Activated CD4-positive, alpha-beta T cell treated with anti-CD3 and anti-CD28 coated beads, Interleukin-2, Interleukin-4, amounts not matched to agents 100 ng/mL and 50 ng/mL, durations not matched to agents 16 hours and 8 hours (primary cell): ENCODE measurements at regions not wholly inside any gene's neighbourhood (a gene's known extent, or its start where the extent isn't known, plus 50 kb on each side); places are given as distances from the start of the nearest gene placed in this dataset.
"Not testable (repeated sequence)": the region's sequence is repeated elsewhere in the genome, so short reads cannot be mapped to it uniquely, and the experiment has no call there.

Experiments used
- DNase-seq: peaks from one replicate; pipeline ENCODE4 v3.0.0-alpha.2; 2020; ENCODE audit warnings: low spot score

- no peak for DNase-seq
Observed at GRCh38 chr12:72723732-72724131, 451.6 kb downstream of the TRHDE start.

DNA sequence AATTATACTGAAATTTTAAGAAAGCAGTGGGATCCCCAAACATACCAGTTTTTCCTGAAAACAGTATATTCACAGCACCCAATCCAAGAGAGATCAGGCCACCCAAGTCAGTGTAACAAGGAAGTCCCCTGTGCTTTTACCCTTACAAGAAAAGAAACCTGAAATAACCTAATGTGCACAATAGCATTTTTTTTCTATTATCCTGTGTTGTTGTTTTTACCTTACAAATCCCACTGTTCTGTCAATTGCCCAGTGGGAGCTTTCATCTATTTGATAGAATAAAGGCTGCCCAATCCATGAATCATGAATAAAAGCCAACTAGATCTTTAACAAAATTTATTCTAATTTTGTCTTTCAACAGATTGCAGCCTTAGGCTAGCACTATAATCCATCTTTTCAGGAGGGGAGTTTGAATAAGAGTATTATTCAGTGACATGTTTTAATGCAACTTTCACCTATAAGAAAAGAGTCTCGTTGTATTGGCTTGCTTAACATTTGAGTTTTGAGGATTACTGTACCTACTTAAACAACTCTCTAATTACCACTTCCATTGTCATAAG, 457.4 kb downstream of the TRHDE start:
- DNase-seq = no peak

- DNase-seq = no peak
Observed at GRCh38 chr12:72734581-72734980, 462.4 kb downstream of the TRHDE start.

GRCh38 chr12:72738811-72739210, 466.6 kb downstream of the TRHDE start:
- DNase-seq = no peak

GRCh38 chr12:72740064-72740463, 467.9 kb downstream of the TRHDE start:
- DNase-seq = no peak

DNA sequence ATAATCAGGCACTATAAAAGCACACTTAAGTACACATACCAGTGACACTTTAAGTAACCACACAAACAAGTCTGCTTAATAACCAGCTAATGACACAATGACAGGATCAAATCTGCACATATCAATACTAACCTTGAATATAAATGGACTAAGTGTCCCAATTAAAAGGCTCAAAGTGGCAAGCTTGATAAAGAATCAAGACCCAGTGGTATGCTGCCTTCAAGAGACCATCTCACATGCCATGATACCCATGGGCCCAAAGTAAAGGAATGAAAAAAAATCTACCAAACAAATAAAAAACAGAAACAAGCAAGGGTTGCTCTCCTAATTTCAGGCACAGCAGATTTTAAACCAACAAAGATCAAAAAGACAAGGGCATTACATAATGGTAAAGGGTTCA, 470.4 kb downstream of the TRHDE start:
- DNase-seq = no peak

- DNase-seq = no peak
Observed at GRCh38 chr12:72746048-72746447, 473.9 kb downstream of the TRHDE start.

GRCh38 chr12:72747111-72747849, 475.1 kb downstream of the TRHDE start:
- no peak for DNase-seq

GRCh38 chr12:72748971-72749370, 476.8 kb downstream of the TRHDE start:
- no peak for DNase-seq

DNA sequence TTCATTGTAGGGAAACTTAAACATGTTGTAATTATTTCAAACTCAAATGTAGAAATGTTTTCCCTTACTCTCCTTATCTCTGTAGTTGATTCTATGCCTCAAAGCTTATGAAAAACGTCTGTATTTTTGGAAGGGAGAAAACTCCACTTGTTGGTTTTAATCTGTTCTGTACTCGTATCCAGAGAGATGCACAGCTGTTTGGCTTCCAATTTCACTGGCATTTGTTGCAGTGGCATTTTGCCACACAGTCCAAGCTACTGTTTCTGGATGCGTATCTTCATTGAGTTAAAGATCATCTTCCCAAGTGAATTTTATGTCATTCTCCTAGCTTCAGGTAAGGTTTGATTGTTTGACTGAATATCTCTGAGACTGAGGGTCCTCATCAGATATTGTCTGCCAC, 481.4 kb downstream of the TRHDE start:
- DNase-seq = no peak

GRCh38 chr12:72754026-72754425, 481.9 kb downstream of the TRHDE start:
- DNase-seq = not testable (repeated sequence)

DNA sequence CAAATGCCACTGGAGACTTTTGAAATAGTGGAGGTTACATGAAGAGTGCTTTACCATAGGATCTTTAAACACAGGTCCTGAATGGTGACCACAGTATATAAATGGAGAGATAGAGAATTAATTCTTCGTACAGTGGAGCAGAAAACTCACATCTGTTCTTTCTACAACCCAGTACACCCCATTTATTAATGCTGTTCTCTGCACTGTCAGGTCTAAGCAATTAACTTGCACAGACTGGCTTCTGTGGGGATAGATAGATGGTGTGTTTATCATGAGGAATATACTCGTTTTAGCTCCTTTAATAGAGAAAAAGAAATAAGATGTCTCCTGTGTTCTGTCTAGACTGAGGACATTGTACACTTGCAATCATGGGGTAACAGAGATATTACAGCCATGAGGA, 494.3 kb downstream of the TRHDE start:
- DNase-seq = no peak

- DNase-seq = no peak
Observed at GRCh38 chr12:72774023-72774422, 501.9 kb downstream of the TRHDE start.

DNA sequence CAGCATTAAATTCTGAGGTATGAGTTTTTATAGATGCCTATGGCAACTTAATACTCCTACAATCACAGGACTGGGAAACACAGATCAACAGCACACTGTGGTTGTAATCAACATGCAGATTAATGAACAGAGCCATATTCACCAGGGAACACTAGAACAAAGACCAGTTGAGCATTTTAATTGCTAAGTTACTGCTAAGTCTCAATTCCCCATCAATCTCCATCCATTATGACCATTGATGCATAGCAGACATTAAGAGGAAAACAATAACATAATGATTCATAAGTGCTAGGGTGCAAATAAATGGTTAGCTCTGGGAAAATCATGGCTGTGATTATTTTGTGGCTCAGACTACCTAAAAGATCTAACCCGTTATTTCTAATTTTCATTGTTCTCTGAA, 505.6 kb downstream of the TRHDE start:
- DNase-seq = no peak

DNA sequence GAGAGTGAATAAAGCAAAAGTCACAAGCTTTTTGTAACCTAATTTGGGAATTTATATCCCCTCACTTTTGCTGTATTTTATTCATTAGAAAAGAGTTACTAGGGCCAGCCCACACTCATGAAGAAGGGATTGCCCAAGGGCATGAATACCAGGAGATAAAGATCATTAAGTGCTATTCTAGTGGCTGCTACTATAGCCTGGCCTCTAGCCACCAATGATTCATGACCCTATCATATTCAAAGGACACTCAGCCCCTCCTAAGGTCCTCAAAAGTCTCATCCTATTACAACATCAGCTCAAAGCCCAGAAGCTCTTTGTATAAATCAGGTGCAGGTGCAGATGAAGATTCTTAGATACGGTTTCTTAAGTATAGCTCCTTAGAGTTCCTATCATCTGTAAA, 518.1 kb downstream of the TRHDE start:
- DNase-seq = no peak

- DNase-seq = no peak
Observed at GRCh38 chr12:72792889-72793288, 520.7 kb downstream of the TRHDE start.

- no peak for DNase-seq
Observed at GRCh38 chr12:72793796-72794195, 521.6 kb downstream of the TRHDE start.

GRCh38 chr12:72815421-72815820, 543.3 kb downstream of the TRHDE start:
- no peak for DNase-seq

DNA sequence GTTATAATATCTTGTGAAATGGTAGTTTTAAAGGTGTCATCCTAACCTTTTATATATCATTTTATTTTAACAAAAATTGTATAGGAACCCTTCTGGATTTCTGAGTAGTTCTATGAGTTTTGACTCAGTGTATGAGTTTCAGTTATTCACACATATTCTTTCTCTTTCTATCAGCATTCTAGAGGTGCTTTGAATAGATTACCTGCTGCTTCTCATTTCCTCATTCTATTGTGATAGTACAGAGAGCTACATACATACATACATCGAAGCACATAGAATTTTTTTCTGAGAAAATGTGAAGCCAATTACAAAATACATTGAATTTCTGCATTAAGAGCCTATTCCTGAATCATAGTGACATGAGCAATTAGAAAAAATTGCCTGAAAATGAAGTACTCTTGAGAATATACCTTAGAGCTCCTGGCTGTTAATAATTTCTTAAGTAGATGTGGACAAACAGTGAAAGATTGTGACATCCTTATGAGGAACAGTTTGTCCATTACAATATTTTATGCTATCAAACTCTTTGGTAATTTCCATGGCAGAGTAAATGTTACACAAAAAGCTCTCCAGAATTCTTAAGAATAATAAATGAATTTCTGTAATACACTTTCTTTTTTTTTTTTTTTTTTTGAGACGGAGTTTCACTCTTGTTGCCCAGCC, 556.6 kb downstream of the TRHDE start:
- DNase-seq = no peak

- DNase-seq = no peak
Observed at GRCh38 chr12:72829838-72830237, 557.7 kb downstream of the TRHDE start.

DNA sequence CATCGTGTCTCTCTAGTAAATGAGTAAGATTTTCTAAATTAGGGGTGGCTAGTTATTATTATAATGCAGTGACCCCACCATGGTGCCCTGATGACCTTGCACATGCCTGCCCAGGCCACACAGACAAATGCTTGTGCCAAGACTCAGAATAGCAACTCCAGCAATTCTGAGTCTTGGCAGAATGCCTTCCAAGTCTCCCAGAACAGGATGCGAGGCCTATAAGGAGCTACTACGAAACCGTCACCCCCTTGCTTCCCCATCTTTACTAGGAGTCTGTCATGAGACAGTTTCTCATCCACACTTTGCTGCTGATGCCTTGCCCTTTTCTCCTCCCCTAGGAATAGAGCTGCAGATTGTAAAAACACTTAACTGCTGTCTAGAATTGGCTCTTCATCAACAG, 559.9 kb downstream of the TRHDE start:
- no peak for DNase-seq

DNA sequence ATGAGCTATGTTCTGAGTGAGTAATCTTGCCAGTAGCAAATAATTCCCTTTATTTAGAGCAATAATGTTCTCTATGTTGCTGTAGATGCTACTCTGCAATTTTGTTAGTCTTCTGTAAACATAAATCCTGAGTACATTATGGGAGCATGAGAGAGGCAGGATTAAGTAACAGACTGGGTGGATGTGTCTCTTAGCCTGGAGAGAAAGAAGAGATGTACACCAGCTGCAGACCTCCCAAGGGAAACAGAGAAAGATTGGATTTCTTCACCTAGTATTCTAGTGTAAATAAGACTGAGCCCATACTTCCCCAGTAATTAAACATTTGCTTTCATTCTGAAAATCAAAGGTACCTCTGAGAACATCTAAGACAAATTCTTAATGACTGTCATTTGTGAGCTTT, 564.0 kb downstream of the TRHDE start:
- DNase-seq = no peak

- DNase-seq = no peak
Observed at GRCh38 chr12:72839696-72840095, 567.5 kb downstream of the TRHDE start.

DNA sequence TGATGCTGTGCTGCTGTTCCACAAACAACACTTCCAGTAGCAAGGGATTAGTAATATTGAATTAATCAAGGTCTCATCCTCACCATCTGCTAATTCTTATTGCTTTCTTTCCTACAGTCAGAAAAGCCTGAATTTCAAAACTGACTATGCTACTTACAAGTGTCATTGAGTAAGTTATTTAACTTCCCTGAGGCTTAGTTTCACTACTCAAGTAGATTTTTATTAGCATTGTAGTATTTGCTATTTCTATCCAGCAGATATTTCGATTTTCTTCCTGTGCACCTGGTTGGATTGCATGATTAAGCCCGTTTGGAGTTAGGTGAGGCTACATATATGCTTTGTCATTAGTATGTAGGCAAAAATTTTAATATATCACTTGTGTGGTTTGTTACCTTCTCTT, 591.5 kb downstream of the TRHDE start:
- no peak for DNase-seq
